ENCODE measurements at regions not wholly inside any gene's neighbourhood (a gene's known extent, or its start where the extent isn't known, plus 50 kb on each side); places are given as distances from the start of the nearest gene placed in this dataset.

DNA sequence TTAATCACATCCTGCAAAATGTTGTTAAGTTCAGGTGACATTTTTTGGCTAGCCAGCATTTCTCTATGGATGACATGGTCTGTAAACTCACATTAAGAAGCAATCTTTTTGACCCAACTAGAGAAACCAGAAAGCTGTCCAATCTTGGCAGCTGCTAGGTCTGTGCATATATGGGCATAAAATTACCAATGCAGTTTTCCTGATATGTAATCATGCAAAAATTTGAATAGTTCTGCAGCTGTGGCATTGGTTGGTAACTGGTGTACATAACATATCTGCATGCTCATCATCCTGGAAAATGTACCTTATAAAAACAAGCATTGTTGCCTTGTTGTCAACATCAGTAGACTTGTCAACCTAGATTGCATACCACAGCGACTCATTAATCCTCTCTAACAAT lies 620.0 kb upstream of the LRFN5 start:
- TF ChIP-seq ZNF274 (IDR thresholded peaks at IDR 0.05; ENCODE audit: low read depth, low read length) (no peak), YY1 (IDR thresholded peaks at IDR 0.05; ENCODE audit: insufficient read depth, insufficient read length) (no peak), SUZ12 (IDR thresholded peaks at IDR 0.05; ENCODE audit: extremely low read depth, insufficient read depth, insufficient read length) (no peak)
